IMR-90 (cell line): ENCODE measurements at regions not wholly inside any gene's neighbourhood (a gene's known extent, or its start where the extent isn't known, plus 50 kb on each side); places are given as distances from the start of the nearest gene placed in this dataset.

Experiments
- MXI1 ChIP-seq: IDR thresholded peaks from 2 replicates; pipeline ENCODE4 v1.6.1; 2012; ENCODE audit warnings: low read depth, mild to moderate bottlenecking, low read length, moderate library complexity, borderline replicate concordance
- POLR2A ChIP-seq: IDR thresholded peaks from 2 replicates; pipeline ENCODE4 v1.6.1; 2012; ENCODE audit warnings: mild to moderate bottlenecking, low read depth, low read length
- RCOR1 ChIP-seq: IDR thresholded peaks from 2 replicates; pipeline ENCODE4 v1.6.1; 2012; ENCODE audit warnings: mild to moderate bottlenecking, low read length, improper control_type of control experiment; ENCODE audit not compliant: insufficient replicate concordance
- SMC3 ChIP-seq: fragments of 150-350 bp; IDR thresholded peaks from 2 replicates; pipeline ENCODE4 v1.6.1; 2016; ENCODE audit warnings: low read depth, mild to moderate bottlenecking, antibody characterized with exemption, low read length, moderate library complexity
- TF ChIP-seq, protein P1 (sequence below): conservative IDR thresholded peaks from 2 replicates; pipeline ENCODE4 v1.5.1; 2012; ENCODE audit warnings: mild to moderate bottlenecking, low read depth, low read length, improper control_type of control experiment
- TF ChIP-seq, protein P2 (sequence below): fragments of 150-350 bp; IDR thresholded peaks from 2 replicates; pipeline ENCODE4 v1.6.1; 2017; ENCODE audit warnings: mild to moderate bottlenecking, antibody characterized with exemption, low read length, low read depth

DNA sequence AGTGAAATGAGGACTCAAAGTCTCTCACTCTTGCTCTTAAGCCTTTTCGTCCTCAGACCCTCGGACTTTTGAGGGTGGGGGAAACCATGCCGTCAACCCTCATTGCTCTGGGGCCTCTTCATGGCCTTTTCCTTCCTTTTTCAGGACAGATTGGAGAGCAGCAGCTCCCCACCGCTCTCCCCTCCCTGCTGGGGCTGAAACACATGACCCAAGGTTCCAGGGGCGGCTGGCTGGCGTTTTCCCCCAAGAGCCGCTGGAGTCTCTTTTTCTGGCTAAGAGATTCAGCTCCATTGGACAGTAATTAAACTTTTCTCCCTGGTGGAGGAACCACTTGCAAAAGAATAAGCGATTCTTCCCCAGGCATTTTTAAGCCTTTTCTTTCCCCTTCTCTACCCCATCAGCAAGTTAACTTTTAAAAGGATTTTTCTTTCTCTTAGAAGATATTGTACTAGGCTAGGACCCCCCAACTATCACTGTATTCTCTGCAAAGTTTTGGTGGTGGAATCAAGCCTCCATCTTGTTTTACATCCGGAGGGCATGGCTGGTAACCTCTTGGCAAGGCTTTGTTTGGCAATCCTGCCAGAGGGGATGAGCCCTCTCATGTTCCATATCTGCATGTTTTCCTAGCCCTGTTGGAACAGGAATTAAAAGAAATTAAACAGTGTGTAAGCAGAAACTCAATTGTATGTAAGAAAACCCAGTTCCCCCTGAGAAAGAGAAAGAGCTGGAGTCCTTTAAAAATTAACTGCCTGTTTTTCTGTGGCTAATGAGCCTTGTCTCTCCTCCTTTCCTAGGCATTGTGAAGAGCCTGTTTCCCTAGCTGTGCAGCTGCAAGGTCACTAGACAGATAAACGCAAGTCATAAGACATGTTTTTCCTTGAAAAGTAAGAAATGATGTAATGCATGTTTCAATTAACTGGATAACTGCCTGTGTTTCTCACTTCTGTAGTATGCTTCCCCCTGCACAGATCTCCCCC is 100.8 kb upstream of the GPR6 start:
- TF ChIP-seq, protein P1, sequence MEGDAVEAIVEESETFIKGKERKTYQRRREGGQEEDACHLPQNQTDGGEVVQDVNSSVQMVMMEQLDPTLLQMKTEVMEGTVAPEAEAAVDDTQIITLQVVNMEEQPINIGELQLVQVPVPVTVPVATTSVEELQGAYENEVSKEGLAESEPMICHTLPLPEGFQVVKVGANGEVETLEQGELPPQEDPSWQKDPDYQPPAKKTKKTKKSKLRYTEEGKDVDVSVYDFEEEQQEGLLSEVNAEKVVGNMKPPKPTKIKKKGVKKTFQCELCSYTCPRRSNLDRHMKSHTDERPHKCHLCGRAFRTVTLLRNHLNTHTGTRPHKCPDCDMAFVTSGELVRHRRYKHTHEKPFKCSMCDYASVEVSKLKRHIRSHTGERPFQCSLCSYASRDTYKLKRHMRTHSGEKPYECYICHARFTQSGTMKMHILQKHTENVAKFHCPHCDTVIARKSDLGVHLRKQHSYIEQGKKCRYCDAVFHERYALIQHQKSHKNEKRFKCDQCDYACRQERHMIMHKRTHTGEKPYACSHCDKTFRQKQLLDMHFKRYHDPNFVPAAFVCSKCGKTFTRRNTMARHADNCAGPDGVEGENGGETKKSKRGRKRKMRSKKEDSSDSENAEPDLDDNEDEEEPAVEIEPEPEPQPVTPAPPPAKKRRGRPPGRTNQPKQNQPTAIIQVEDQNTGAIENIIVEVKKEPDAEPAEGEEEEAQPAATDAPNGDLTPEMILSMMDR: no peak
- TF ChIP-seq POLR2A: no peak
- no peak for TF ChIP-seq RCOR1
- TF ChIP-seq, protein P2, sequence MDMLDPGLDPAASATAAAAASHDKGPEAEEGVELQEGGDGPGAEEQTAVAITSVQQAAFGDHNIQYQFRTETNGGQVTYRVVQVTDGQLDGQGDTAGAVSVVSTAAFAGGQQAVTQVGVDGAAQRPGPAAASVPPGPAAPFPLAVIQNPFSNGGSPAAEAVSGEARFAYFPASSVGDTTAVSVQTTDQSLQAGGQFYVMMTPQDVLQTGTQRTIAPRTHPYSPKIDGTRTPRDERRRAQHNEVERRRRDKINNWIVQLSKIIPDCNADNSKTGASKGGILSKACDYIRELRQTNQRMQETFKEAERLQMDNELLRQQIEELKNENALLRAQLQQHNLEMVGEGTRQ: no peak
- no peak for TF ChIP-seq SMC3
- TF ChIP-seq MXI1: no peak
